Tibial artery (tissue), 4 donors: ENCODE measurements at regions not wholly inside any gene's neighbourhood (a gene's known extent, or its start where the extent isn't known, plus 50 kb on each side); places are given as distances from the start of the nearest gene placed in this dataset.

Experiments used
- DNase-seq, 2 donors: peaks; one replicate each; pipeline ENCODE4 v3.0.0-alpha.2; 2019
- H3K27ac ChIP-seq, 2 donors: fragments of 200-600 bp; sonication (generic) in 1 of 2; 1 replicate in 1 of 2; 2 replicates in 1 of 2; pipeline ENCODE4 v1.5.1; 2018 to 2019; ENCODE audit warnings: mild to moderate bottlenecking in 1 of 2
- H3K27me3 ChIP-seq, 2 donors: fragments of 200-600 bp; sonication (generic) in 1 of 2; one replicate each; pipeline versions ENCODE4 v1.5.1 to v1.6.0; 2016 to 2019
- H3K36me3 ChIP-seq, 3 donors: fragments of 200-600 bp; sonication (generic) in 2 of 3; one replicate each; pipeline ENCODE4 v1.5.1; 2016 to 2019; ENCODE audit warnings: mild to moderate bottlenecking in 2 of 3
- H3K4me1 ChIP-seq, 4 donors: fragments of 200-600 bp; sonication (generic) in 2 of 4; 1 replicate in 3 of 4; 2 replicates in 1 of 4; pipeline ENCODE4 v1.5.1; 2016 to 2019
- H3K4me3 ChIP-seq, 2 donors: fragments of 200-600 bp; sonication (generic) in 1 of 2; 1 replicate in 1 of 2; 2 replicates in 1 of 2; pipeline ENCODE4 v1.5.1; 2018 to 2019; ENCODE audit warnings: mild to moderate bottlenecking in 2 of 2
- H3K9me3 ChIP-seq, 3 donors: fragments of 200-600 bp; sonication (generic) in 1 of 3; one replicate each; pipeline ENCODE4 v1.5.1; 2016 to 2019
- intact Hi-C: fragments of 100-400 bp; cut with DNase I; formaldehyde crosslinking; loops from one replicate; pipeline ENCODE4 v1.15.0; 2023; ENCODE audit warnings: low total_unique reads
- TF ChIP-seq, protein P1 (sequence below), 2 experiments: fragments of 200-600 bp in 1 of 2; fragments of 450-650 bp in 1 of 2; IDR thresholded peaks; one replicate each; pipeline ENCODE4 v1.5.1; 2017 to 2019; ENCODE audit warnings: antibody characterized with exemption in 2 of 2, mild to moderate bottlenecking in 1 of 2, moderate library complexity in 1 of 2

- Histone ChIP-seq H3K4me3 (no peak overlapping the region), H3K4me1 (peaks cover 0 to 11% (median 0%) of the 10 kb centered on the region in 4 donors), H3K27ac (no peak overlapping the region), H3K9me3 (no peaks in the 10 kb centered on the region), H3K36me3 (no peaks in the 10 kb centered on the region), H3K27me3 (no peaks in the 10 kb centered on the region)
- TF ChIP-seq, protein P1, sequence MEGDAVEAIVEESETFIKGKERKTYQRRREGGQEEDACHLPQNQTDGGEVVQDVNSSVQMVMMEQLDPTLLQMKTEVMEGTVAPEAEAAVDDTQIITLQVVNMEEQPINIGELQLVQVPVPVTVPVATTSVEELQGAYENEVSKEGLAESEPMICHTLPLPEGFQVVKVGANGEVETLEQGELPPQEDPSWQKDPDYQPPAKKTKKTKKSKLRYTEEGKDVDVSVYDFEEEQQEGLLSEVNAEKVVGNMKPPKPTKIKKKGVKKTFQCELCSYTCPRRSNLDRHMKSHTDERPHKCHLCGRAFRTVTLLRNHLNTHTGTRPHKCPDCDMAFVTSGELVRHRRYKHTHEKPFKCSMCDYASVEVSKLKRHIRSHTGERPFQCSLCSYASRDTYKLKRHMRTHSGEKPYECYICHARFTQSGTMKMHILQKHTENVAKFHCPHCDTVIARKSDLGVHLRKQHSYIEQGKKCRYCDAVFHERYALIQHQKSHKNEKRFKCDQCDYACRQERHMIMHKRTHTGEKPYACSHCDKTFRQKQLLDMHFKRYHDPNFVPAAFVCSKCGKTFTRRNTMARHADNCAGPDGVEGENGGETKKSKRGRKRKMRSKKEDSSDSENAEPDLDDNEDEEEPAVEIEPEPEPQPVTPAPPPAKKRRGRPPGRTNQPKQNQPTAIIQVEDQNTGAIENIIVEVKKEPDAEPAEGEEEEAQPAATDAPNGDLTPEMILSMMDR (IDR thresholded peaks at IDR 0.05), result no peak
- intact Hi-C loops, result no loop called here
- no peak for DNase-seq
These were observed 558.4 kb downstream of the LMO4 start for GRCh38 chr1:87887100-87887499.

GRCh38 chr1:87888446-87888845, 559.8 kb downstream of the LMO4 start:
- no peak overlapping the region for H3K27ac ChIP-seq
- H3K4me3 ChIP-seq, result no peak overlapping the region
- peaks cover 0 to 11% (median 0%) of the 10 kb centered on the region in 4 donors for H3K4me1 ChIP-seq
- no peaks in the 10 kb centered on the region for H3K36me3 ChIP-seq
- no peaks in the 10 kb centered on the region for H3K9me3 ChIP-seq
- no peaks in the 10 kb centered on the region for H3K27me3 ChIP-seq
- intact Hi-C loops, result no loop called here
- TF ChIP-seq, protein P1 (IDR thresholded peaks at IDR 0.05), result no peak
- DNase-seq, result no peak

- no peak for DNase-seq
- intact Hi-C loops, result no loop called here
- Histone ChIP-seq H3K27ac (no peak overlapping the region), H3K4me3 (no peak overlapping the region), H3K36me3 (no peaks in the 10 kb centered on the region), H3K27me3 (no peaks in the 10 kb centered on the region), H3K9me3 (no peaks in the 10 kb centered on the region), H3K4me1 (no peaks in the 10 kb centered on the region)
- TF ChIP-seq, protein P1 (IDR thresholded peaks at IDR 0.05), result no peak
These were observed 565.4 kb downstream of the LMO4 start for GRCh38 chr1:87894062-87894461.

GRCh38 chr1:87897481-87897880, 568.8 kb downstream of the LMO4 start:
- TF ChIP-seq, protein P1 (IDR thresholded peaks at IDR 0.05), result no peak
- intact Hi-C loops, result no loop called here
- Histone ChIP-seq H3K4me1 (no peaks in the 10 kb centered on the region), H3K27ac (no peak overlapping the region), H3K4me3 (no peak overlapping the region), H3K9me3 (no peaks in the 10 kb centered on the region), H3K27me3 (no peaks in the 10 kb centered on the region), H3K36me3 (no peaks in the 10 kb centered on the region)
- no peak for DNase-seq

- TF ChIP-seq, protein P1 (IDR thresholded peaks at IDR 0.05), result no peak
- intact Hi-C loops, result no loop called here
- Histone ChIP-seq H3K9me3 (no peaks in the 10 kb centered on the region), H3K4me1 (no peaks in the 10 kb centered on the region), H3K27me3 (no peaks in the 10 kb centered on the region), H3K4me3 (no peak overlapping the region), H3K36me3 (no peaks in the 10 kb centered on the region), H3K27ac (no peak overlapping the region)
- DNase-seq, result no peak
These were observed 569.8 kb downstream of the LMO4 start for GRCh38 chr1:87898431-87898830.

GRCh38 chr1:87899017-87899416, 570.3 kb downstream of the LMO4 start:
- intact Hi-C loops, result no loop called here
- Histone ChIP-seq H3K36me3 (no peaks in the 10 kb centered on the region), H3K9me3 (no peaks in the 10 kb centered on the region), H3K27ac (no peak overlapping the region), H3K27me3 (no peaks in the 10 kb centered on the region), H3K4me3 (no peak overlapping the region), H3K4me1 (no peaks in the 10 kb centered on the region)
- DNase-seq, result no peak
- TF ChIP-seq, protein P1 (IDR thresholded peaks at IDR 0.05), result no peak
